Lower leg skin (tissue), 3 donors: ENCODE measurements at regions not wholly inside any gene's neighbourhood (a gene's known extent, or its start where the extent isn't known, plus 50 kb on each side); places are given as distances from the start of the nearest gene placed in this dataset.

Experiments
- POLR2A ChIP-seq, 2 donors: fragments of 450-650 bp; IDR thresholded peaks; one replicate each; pipeline ENCODE4 v1.6.1; 2016 to 2017; ENCODE audit warnings: antibody characterized with exemption in 2 of 2, mild to moderate bottlenecking in 1 of 2, moderate library complexity in 1 of 2
- TF ChIP-seq, protein P1 (sequence below), 3 donors: fragments of 450-650 bp; IDR thresholded peaks; one replicate each; pipeline ENCODE4 v1.5.1; 2016; ENCODE audit warnings: antibody characterized with exemption in 3 of 3, mild to moderate bottlenecking in 3 of 3, moderate library complexity in 2 of 3

DNA sequence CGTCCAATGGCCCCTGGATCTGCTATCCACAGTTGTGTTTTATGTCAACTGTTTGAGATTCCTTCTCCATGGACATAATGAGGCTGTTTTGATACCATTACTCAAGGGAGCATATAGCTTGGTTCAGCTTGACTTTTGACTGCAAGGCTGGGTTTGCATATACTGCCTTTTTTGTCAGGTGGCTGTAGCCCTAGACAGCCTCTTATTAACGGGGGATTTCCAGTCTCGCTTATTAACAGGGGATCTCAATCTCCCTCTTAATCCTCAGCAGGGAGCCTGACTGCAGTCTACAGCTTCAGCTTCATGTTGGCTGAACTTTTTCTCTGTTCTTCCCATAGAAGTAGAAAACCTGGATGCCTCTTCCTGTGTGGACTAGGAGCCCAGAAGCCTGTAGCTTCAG lies 73.7 kb upstream of the TNC start:
- TF ChIP-seq, protein P1, sequence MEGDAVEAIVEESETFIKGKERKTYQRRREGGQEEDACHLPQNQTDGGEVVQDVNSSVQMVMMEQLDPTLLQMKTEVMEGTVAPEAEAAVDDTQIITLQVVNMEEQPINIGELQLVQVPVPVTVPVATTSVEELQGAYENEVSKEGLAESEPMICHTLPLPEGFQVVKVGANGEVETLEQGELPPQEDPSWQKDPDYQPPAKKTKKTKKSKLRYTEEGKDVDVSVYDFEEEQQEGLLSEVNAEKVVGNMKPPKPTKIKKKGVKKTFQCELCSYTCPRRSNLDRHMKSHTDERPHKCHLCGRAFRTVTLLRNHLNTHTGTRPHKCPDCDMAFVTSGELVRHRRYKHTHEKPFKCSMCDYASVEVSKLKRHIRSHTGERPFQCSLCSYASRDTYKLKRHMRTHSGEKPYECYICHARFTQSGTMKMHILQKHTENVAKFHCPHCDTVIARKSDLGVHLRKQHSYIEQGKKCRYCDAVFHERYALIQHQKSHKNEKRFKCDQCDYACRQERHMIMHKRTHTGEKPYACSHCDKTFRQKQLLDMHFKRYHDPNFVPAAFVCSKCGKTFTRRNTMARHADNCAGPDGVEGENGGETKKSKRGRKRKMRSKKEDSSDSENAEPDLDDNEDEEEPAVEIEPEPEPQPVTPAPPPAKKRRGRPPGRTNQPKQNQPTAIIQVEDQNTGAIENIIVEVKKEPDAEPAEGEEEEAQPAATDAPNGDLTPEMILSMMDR (IDR thresholded peaks at IDR 0.05) = no peak
- TF ChIP-seq POLR2A (IDR thresholded peaks at IDR 0.05) = no peak
